Activated CD4-positive, CD25-positive, alpha-beta regulatory T cell treated with anti-CD3 and anti-CD28 coated beads, Interleukin-2, amount 50 U/mL, for 72 hours (primary cell): ENCODE measurements at regions not wholly inside any gene's neighbourhood (a gene's known extent, or its start where the extent isn't known, plus 50 kb on each side); places are given as distances from the start of the nearest gene placed in this dataset.

ENCODE experiments used
- DNase-seq: peaks from one replicate; pipeline ENCODE4 v3.0.0; 2021

- DNase-seq, result no peak
Observed at GRCh38 chr5:39523821-39524220, 99.0 kb upstream of the DAB2 start.

DNA sequence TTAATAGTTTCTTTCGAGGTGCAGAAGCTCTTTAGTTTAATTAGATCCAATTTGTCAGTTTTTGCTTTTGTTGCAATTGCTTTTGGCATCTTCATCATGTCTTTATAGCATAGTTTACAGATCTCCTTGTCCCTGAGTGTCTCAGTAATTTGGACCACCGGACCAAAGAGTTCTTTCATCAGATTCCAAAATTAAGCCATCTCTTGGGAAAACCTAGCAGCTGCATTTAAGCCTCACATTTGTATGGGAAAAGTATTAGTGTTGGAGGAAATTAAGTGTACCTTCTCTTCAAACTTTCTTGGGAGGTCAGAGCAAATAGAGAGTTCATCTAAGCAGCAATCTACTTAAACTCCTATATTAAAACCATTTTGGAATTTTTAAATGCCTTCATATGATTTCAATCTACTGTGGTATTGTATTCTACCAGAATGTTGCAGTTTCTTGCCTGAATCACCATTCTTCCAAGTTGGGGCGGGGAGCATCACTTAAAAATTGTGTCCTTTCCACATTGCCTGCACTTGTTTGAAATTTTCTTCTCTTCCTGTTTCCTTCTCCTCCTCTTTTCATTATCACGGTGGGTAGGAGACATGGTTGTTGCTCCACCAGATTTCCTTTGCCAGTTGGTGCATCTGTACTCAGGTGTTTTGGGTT lies 97.3 kb upstream of the DAB2 start:
- DNase-seq, result no peak

DNA sequence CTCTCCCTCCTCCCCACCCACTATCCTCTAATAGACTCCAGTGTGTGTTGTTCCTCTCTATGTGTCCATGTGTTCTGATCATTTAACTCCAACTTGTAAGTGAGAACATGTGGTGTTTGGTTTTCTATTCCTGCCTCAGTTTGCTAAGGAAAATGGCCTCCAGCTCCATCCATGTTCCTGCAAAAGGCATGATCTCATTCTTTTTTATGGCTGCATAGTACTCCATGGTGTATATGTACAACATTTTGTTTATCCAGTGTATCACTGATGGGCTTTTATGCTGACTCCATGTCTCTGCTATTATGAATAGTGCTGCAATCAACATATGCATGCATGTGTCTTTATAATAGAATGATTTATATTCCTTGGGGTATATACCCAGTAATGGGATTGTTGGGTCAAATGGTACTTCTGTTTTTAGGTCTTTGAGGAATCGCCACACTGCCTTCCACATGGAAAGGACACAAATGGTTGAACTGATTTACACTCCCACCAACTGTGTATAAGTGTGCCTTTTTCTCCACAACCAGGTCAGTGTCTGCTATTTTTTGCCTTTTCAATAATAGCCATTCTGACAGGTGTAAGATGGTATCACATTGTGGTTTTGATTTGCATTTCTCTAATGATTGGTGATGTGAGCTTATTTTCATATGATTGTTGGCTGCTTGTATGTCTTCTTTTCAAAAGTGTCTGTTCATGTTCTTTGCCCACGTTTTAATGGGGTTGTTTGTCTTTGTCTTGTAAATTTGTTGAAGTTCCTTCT lies 96.5 kb upstream of the DAB2 start:
- no peak for DNase-seq

DNA sequence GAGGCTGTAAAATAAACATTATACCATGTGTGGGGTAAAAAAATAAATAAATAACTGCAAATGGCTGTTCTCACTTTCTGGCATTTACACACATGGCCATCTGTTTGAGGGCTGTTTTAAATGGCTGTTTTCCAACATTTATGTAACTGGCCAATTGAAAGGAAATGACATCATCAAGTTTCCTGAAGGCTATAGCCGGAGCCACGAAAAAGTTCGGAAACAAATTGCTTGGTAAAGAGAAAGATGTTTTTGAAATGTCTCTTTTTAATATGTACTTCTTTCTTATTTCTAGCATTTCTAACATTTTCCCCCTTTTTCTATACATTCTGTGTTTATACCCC lies 95.4 kb upstream of the DAB2 start:
- no peak for DNase-seq

GRCh38 chr5:39519566-39520231 lies 94.9 kb upstream of the DAB2 start:
- DNase-seq, result no peak

DNA sequence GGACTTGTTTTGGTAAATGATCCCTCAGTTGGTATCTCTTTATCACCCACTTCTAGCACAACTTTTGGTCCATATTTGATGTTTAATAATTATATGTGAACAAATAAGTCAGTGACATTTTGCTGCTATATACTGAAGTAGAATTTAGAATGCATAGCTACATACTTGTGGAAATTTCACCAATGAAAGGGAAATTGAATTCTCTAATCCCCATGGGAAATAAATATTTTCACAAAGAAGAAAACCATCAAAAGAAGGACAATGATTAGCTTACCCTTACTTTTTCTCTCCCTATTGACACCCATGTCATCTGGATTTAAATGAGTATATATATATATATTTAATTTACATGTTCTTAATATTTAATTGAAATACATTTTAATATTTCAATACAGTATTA lies 94.3 kb upstream of the DAB2 start:
- DNase-seq, result no peak

DNA sequence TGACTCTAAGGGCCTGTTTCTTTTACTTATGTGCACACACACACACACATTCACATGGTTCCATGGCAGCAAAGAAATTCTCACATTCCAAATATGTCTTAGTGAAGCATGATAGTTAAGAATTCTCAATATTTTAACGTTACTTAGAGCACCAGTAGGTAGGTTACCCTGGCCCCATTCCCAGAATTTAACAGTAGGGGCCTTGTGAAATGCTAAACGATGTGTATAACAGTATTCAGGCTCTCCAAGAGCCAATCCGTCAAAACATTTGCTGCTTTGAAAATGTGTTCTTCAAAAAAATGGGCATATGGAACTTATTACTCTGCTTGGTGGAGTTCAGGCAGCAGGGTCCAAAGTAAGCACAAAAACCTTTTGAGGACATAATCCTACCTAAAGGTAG lies 93.7 kb upstream of the DAB2 start:
- DNase-seq, result no peak

GRCh38 chr5:39517800-39518199 lies 93.0 kb upstream of the DAB2 start:
- no peak for DNase-seq

DNA sequence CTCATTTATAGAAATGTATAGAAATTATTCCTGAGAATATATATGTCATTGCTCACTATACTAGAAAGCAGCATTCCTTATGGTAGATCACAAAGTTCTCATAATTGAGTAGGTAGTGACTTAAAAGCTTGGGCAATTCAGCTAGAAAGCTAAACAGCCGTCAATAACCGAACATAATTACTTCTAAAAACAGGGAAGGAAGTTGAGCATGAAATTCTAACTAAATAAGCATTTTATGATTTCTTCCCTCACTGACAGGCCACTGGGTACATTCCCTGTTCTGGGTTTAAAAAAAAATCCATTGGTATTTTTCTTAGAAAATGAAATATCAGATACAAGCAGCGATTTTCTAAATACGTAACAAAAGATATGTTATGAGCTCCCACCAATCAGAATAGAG lies 91.1 kb upstream of the DAB2 start:
- DNase-seq, result no peak

DNA sequence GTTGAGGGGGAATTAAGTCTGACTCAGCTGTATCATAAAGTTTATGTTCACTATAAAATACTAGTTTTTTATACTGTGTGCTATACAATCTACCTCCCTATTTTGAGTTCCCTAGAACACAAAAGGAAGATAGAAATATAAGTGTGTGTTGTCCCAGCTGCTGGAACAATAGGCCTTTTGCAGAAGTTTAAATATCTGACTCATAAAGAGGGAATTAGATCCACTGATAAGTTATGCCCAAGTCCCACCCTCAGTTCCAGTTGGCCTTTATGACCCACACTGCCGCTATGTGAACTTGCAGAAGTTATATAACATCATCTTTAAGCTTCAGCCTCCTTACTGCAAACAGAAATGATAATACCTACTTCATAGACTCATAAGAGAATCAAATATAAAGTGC lies 88.5 kb upstream of the DAB2 start:
- no peak for DNase-seq

DNA sequence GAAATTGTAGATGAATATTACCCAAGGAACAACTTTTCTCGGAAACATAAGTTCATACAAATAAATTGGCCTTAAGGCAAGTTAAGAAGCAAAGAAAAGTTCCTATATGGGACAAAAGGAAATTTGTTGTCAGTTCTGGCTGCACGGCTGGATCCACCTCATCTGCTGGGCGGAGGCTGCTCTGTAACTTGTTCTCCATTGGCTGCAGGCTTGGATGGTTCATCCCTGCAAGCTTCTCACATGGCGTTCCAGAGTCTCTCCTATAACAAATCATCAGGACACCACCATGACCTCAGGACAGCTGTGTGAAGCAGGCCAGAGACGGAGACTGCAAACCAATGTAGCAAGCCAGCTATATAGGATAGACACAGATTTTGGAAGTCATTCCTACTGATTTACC lies 81.4 kb upstream of the DAB2 start:
- no peak for DNase-seq

GRCh38 chr5:39505791-39506190 lies 81.0 kb upstream of the DAB2 start:
- no peak for DNase-seq

DNA sequence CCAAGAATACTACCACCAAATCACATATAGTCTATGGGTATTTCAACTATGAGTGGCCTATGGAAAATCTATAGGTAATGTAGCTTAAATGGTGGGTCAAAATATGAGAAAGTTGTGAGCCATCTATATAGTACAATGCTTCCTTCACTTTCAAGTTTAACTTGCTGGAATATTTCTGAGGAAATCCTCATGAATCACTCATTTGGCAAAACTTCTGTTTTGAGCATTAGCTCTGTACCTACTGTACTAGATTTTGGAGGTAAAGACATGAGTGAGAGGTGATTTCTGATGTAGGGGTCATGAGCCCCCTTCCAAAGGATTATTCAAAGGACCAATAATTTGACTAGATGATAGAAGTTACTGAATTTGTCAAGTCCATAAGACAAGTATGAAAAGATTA lies 80.6 kb upstream of the DAB2 start:
- DNase-seq, result no peak

GRCh38 chr5:39503155-39503554 lies 78.4 kb upstream of the DAB2 start:
- DNase-seq, result no peak

GRCh38 chr5:39502704-39503103 lies 77.9 kb upstream of the DAB2 start:
- no peak for DNase-seq

GRCh38 chr5:39501397-39501796 lies 76.6 kb upstream of the DAB2 start:
- DNase-seq, result no peak

DNA sequence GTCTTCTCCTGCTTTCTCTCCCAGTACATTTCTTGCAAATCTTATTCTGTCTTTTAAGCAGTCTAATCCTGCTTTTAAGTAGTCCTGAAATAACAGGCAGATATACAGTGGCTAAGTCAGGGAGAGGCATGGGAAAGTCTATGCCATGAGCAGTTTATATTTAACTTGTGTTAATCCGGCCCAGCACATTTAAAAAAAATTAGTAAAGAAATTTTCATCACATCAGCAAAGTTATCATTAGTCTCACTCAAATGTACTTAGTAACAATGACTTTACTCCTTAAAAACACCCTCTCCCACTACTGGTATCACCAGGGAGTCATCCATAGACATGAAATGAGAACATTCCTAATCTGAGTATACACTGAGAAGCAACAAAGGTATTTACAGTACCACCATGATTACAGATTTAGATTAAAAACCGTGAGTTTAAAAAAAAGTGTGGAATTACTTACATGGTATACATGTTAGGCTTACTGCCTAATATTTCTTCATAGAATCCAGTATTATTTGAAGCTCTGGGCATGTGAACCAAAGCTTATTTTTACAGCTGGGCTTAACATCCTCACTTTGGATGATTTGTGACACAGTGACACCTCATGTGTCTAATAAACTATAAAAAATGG lies 75.9 kb upstream of the DAB2 start:
- DNase-seq, result no peak

DNA sequence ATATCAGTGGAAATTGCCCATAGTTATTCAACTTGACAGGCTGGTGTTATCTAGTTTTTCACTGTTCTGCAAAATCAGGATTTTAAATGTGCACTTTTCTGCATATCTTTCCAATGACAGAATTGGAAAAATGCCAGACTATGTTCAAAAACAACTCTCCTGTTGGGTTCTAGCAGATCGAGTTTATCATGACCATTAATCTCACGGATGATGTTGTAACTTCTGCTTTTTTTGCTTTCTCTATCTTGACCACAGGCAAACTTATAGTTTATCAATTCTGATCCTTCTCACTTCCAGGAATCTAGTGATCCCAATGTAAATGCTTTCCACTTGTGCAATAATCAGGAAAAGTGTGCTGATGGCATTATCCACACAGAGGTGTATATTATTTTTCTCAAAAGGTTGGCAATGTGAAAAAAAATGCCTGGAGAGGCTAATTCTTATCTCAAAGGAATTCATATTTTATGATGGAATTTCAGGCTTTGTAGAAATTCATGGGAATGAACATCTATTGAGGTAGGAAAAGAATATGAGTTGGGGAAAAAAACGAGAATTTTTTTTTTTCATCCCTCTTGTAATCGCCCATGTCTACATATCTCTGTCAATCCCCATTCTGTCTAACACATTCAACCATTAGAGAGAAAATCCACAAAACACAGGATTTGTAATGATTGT lies 73.6 kb upstream of the DAB2 start:
- DNase-seq, result no peak

- no peak for DNase-seq
Observed at GRCh38 chr5:39497322-39497721, 72.5 kb upstream of the DAB2 start.

DNA sequence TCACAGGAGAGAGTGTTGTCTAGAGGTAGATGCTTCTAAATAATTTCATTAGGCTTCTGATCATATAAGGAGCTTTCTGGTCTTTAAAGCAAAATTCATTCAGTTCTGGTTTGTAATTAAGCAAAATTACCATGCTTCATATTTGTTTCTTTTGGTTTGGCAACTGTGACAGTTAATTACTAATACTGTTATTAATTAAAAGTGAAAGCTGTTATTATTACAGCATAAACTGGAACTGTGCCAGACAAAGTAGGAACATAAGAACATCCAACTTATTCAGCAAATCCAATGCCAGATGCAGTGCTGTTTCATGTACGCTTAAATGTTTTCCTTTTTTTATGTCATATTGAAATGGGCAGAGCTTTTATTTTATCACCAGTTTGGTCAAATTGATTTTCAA lies 70.4 kb upstream of the DAB2 start:
- no peak for DNase-seq

DNA sequence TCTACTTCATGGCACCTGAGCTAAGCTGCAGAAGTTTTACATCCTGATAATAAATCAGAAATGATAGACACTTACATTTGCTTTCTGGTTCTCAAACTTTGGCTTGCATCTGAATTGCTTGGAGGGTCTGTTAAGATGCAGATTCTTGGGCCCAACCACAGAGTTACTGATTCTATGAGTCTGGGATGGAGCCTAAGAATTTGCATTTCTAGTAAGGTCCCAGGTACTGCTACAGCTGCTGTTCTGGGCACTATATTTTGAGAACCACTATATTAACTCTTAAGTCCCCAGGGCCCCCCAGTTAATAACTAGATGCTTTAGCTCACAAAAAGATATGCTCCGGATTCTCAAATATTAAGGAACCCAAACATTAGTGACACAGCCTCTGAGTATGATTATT lies 69.8 kb upstream of the DAB2 start:
- DNase-seq, result no peak

- no peak for DNase-seq
Observed at GRCh38 chr5:39494107-39494510, 69.3 kb upstream of the DAB2 start.

GRCh38 chr5:39491210-39491609 lies 66.4 kb upstream of the DAB2 start:
- DNase-seq, result no peak

DNA sequence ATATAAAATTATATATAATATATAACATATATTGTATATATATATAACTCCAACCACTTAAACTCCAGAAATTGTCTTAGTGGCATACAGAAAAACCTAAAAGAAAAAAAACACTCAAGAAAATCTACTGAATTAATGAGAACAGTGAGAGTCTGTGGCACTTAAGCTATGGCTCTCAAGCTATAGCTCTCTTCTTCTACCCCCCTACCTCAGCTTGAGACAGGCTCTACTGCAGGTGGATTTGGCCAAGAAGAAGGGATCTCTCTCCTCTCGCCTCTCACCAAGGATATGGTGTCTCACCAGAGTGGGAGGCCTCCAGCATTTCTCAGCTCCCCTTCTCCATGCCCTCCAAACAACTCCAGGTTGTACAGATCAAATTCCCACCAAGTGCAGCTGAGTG lies 64.5 kb upstream of the DAB2 start:
- DNase-seq, result no peak
